SKM-1 (cell line): ENCODE measurements at regions not wholly inside any gene's neighbourhood (a gene's known extent, or its start where the extent isn't known, plus 50 kb on each side); places are given as distances from the start of the nearest gene placed in this dataset.
"Not testable (repeated sequence)": the region's sequence is repeated elsewhere in the genome, so short reads cannot be mapped to it uniquely, and the experiment has no call there.

Source experiments
- DNase-seq: peaks from one replicate; lab custom pipeline; 2025; ENCODE audit not compliant: unreplicated experiment; lab: John Stamatoyannopoulos, UW

DNA sequence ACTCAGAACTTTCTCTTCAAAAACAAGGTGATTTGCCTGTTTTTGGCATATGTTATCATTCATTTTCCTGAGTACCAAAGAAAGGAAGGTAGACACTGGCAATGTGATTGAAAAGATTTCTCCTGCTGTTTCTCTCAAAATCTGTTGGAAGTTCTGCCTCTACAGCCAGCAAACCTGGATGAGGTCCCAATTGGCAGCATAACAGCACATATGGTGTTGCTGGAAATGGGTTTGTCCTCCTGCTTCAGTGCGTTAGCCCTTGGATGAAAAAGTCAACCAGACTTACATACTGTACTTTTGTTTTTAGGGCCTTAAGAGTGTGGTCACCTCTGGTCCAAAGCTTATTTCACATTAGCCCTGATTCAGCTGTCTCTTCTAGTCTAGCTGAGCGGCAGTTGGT lies 237.6 kb upstream of the MME start:
- DNase-seq, result no peak

- no peak for DNase-seq
Observed at GRCh38 chr3:154835639-154836038, 244.5 kb upstream of the MME start.

DNA sequence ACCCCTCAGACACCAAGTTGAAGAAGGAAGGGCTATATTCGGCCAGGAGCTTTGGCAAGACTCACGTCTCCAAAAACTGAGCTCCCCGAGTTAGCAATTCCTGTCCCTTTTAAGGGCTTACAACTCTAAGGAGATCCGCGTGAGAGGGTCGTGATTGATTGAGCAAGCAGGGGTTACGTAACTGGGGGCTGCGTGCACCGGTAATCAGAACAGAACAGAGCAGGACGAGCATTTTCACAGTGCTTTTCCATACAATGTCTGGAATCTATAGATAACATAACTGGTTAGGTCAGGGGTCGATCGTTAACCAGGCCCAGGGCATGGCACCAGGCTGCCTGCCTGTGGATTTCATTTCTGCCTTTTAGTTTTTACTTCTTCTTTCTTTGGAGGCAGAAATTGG lies 245.3 kb upstream of the MME start:
- DNase-seq, result not testable (repeated sequence)

DNA sequence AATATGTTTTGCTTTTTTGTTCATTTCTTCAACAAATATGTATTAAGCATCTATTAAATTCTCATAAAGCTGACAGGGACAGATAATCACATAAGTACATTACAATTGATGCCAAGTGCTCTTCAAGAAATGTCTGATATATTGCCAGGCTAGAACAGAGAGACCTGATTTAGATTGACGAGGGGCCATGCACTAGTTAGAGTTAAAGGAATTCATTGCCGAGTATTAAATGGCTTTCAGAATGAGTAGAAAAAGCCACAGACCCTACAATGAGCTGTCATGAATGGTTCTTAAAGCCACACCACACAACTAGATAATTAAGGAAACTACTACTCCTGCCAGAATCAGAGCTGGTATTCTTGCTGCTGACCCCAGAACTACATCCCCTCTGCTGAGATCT lies 250.2 kb upstream of the MME start:
- DNase-seq, result no peak

DNA sequence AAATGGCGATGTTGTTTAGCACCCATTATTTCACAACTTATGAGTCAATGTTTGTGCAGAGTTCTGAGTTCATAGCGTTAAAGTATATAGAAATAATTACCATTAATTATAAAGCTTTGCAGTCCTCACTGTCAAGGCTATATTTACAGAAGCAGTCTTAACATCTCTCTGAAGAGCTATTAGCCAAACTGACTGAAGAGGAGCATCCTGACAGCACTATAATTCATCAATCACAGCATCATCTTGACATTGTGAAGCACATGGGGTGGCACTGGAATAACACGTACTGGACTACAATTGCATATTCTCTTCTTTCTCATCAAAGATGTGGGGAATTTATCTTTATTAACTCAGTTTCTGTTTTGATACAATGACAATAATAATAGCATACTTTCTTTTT lies 260.6 kb upstream of the MME start:
- DNase-seq, result no peak

DNA sequence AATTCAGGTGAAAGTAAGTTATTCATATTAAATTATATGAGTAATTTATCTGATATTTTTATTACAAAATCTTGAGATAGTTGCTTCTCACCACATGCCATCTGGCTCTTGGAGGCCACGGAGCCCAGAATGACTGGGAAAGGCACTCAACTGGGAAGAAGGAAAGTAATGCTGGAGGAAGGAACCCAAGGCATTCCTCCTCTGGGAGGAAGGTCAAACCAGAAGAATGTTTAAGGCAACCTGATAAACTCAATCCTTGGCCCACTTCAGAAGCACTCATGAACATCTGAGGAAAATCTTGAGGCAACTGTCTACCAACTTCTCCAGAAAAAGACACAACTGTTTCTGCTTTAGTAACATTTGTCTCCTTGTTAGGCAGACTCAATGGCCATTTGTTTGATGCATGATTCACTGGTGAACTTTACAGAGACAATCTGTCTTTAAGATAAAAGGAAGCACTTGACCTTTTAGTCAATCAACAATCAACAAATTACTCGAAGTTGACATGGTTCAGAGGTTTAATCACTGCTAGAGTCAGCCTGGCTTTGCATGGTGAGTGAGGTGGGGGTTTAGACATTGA lies 261.4 kb upstream of the MME start:
- no peak for DNase-seq

DNA sequence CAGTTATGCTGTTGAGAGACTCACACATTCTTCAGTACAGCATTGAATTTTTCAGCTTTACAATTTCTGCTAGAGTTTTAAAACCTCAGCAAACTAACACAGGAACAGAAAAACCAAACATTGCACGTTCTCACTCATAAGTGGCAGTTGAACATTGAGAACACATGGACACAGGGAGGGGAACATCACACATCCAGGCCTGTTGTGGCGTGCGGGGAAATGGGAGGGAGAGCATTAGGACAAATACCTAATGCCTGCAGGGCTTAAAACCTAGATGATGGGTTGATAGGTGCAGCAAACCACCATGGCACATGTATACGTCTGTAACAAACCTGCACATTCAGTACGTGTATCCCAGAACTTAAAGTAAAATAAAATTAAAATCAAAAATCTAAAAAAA lies 270.1 kb upstream of the MME start:
- DNase-seq, result not testable (repeated sequence)

GRCh38 chr3:154801729-154802128 lies 278.4 kb upstream of the MME start:
- DNase-seq, result no peak

DNA sequence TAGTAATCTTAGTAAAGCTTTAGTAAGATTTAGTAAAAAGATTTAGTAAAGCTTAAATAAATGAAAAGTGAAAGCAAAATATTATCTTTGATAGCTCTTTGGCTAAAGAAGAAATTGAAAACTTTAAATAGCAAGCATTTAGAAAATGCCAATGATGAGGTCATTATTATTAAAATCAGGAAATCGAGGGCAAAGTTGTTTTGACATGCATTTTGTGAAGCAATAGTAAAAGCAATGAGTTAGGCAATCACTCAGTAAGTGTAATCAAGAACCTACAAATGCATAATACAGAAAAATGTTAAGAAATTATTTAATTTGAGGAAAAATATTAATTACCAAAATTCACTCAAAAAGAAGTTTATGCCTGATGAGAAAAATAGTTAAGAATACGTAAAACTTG lies 280.3 kb upstream of the MME start:
- DNase-seq, result no peak

DNA sequence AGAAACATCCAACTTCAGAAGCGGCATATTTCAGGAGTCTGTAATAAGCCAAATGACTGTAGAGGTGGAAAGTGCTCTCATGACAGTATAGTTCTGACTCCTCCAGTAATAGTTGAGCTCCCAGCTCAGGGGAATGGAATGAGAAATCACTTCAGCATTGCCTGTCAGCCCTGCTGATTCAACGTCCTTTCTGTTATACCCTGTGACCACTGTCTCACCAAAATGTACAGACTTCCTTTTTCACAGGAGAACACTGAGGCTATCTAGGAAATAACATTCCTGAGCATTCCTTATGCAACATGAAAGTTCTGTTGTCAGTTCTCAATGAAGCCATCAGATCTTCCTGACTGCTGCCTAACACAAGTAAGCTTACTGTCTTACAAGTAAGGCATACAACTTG lies 284.5 kb upstream of the MME start:
- DNase-seq, result no peak

GRCh38 chr3:154794814-154795445 lies 285.2 kb upstream of the MME start:
- DNase-seq, result no peak

DNA sequence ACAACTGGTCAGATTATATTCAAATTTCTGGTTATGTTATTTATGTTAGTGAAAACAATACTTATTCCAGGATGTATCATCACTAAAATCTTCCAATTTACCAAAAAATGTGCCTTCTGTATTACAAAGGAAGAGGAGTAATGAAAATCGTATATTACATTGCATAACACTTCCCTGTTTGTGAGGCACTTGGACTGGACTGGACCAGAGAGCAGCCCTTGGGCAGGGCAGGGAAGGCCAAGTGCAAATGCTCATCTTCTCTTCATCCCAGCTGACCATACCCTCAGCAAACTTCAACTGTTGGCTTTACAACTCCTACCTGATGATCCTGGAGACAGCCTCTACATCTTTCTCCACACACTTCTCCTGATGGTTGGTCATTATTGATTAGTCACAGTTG lies 285.7 kb upstream of the MME start:
- DNase-seq, result no peak

- DNase-seq, result no peak
Observed at GRCh38 chr3:154792828-154793227, 287.3 kb upstream of the MME start.

GRCh38 chr3:154791611-154792010 lies 288.5 kb upstream of the MME start:
- no peak for DNase-seq

DNA sequence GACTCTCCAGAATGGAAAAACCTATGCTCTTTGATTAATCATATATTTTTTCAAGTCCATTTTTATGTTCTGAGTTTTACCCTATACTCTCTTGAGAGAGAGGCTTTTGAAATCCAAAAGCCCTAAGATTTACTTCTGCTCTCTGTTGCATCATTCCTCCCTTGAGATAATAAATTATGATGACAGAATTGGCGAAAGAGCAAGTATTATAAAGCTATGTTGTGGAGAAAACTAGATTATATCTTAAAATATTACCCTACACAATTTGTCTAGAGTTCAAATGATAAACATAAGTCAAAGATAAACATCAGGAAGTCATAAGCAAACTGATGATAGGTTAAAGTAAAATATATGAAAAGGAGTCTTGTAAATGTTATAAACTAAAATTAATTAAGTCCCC lies 293.4 kb upstream of the MME start:
- DNase-seq, result no peak

DNA sequence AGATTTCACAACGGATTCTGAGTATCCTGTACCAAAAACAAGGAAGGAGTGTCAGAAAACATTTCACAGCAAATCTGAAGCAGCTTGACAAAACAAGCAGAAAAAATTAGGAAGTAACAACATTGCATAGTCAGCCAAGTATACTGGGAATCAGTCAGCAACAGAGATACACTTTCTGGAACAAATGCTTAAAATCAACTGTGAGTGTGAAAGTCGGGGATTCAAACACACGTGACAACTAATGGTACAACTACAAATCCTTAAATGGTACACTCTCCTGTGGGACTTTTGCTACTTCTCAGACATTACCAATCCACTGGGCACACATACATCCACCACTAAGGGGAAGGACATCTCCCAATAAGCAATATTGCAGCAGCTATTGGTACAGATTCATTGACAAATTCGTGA lies 296.6 kb upstream of the MME start:
- peak; percentile 49 for DNase-seq

GRCh38 chr3:154783061-154783460 lies 297.1 kb upstream of the MME start:
- no peak for DNase-seq

GRCh38 chr3:154782151-154782550 lies 298.0 kb upstream of the MME start:
- DNase-seq, result no peak

GRCh38 chr3:154781595-154781994 lies 298.5 kb upstream of the MME start:
- no peak for DNase-seq

- no peak for DNase-seq
Observed at GRCh38 chr3:154780263-154780662, 299.9 kb upstream of the MME start.

DNA sequence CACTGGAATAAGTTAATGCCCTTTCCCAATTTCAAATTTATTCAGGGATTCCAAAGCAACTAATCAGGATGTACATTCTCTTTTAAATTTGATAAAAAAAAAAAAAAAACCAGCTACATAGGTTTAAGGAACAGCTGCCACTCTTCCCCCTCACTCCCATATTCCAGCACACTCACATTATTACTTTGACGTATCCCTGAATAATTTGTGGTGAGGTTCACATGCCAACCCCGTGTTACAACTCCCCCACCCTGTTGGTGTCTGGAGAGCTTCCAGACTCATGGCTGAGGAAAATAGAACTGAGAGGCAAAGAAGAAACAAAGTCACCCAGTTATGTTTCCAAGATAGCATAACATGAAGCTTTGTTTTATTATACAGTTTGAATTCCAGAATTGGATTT lies 300.5 kb upstream of the MME start:
- no peak for DNase-seq

DNA sequence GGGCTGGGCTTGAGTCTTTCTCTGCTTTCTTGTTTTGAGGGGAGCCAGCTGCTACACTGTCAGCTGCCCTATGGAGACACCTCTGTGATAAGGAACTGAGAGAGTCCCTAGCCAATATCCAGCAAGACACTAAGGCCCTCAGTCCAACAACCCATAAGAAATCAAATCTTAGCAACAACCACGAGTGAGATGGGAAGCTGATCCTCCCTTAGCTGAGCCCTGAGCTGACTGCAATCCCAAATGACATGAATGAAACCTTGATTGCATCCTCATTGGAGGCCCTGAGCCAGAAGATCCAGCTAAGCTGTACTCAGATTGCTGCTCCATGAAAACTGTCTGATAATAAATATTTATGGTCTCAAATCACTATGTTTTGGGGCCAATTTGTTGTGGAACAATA lies 302.1 kb upstream of the MME start:
- no peak for DNase-seq

DNA sequence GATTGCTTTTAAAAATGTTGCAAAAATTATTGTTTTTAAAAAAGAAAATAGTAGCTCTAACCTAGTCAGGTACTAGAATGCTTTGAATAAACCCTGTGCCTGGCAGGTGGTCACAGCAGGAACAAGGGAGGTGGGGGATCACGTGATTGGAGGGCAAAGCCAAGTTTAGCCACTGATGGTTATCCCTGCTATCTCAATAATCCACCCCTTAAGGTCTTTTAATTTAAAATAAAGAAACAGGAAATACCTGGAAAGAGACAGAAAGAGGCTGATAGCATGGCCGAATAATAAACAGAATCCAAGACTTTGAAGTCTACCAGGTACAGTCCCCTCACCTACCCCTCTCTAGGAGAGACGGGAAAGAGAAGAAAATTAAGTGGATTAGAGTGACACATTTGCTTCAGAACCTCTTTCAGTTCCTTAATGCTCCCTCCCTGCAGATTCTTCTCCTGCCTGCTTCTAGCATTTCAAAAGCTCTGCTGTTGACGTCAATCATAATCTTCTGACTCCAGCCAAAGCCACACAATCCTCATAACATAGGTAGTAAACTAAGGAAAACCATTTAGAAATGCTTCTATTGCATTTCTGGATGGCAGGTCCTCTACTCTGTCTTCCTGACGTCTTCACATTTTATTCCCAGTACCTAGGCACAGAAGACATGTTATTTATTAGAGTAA lies 303.4 kb upstream of the MME start:
- DNase-seq, result no peak
